SK-N-SH (cell line): ENCODE measurements at regions not wholly inside any gene's neighbourhood (a gene's known extent, or its start where the extent isn't known, plus 50 kb on each side); places are given as distances from the start of the nearest gene placed in this dataset.

Experiments
- EP300 ChIP-seq, 2 experiments: IDR thresholded peaks; 2 replicates each; pipeline versions ENCODE4 v1.4.0 to v1.6.1; 2012; ENCODE audit warnings: borderline replicate concordance in 1 of 2, low read depth in 1 of 2, low read length in 1 of 2
- EZH2phosphoT487 ChIP-seq: fragments of 200-600 bp; sonication (generic); IDR thresholded peaks from 2 replicates; pipeline ENCODE4 v1.6.1; 2017; ENCODE audit warnings: low read depth, mixed run types, mild to moderate bottlenecking, antibody characterized with exemption, moderate library complexity, borderline replicate concordance
- POLR2AphosphoS5 ChIP-seq: IDR thresholded peaks from 2 replicates; pipeline ENCODE4 v1.6.1; 2012; ENCODE audit warnings: low read depth, low read length
- TEAD4 ChIP-seq: IDR thresholded peaks from 2 replicates; pipeline ENCODE4 v1.4.0; 2012; ENCODE audit warnings: mild to moderate bottlenecking, borderline replicate concordance; ENCODE audit not compliant: insufficient read depth
- YY1 ChIP-seq: IDR thresholded peaks from 2 replicates; pipeline ENCODE4 v1.4.0; 2012; ENCODE audit warnings: low read depth, mild to moderate bottlenecking
- TF ChIP-seq, protein P1 (sequence below): IDR thresholded peaks from 2 replicates; pipeline ENCODE4 v1.4.0; 2012; ENCODE audit warnings: low read depth
- TF ChIP-seq, protein P2 (sequence below): fragments of 200-600 bp; sonication (generic); IDR thresholded peaks from 2 replicates; pipeline ENCODE4 v1.6.1; 2017; ENCODE audit warnings: antibody characterized with exemption, mild to moderate bottlenecking, moderate library complexity
- TF ChIP-seq, protein P3 (sequence below): IDR thresholded peaks from 2 replicates; pipeline ENCODE4 v1.6.1; 2012; ENCODE audit warnings: mild to moderate bottlenecking, low read depth, low read length, moderate library complexity

DNA sequence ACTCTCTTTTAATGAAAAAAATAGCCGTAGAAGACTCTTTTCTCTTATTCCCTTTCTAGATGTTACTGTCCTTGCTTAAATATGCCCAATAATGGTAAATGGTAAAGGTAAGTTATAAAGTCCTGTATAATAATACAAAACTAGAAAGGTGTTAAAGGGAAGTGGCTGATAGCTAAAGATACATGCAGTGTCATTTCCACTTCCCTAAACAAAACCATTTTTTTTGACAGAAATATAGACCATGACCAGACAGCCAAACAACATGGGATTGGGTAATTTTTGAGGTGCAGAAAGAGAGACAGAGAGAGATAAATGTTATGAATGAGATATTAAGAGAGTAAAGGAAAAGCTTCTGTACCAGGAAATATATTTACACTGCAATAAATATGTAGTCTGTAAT is 731.7 kb upstream of the REG3G start:
- TF ChIP-seq TEAD4 (no peak), POLR2AphosphoS5 (no peak), EP300 (IDR thresholded peaks at IDR 0.05; ENCODE audit: borderline replicate concordance in 1 of 2, low read depth in 1 of 2, low read length in 1 of 2) (no peak), EZH2phosphoT487 (no peak), YY1 (no peak)
- TF ChIP-seq, protein P1, sequence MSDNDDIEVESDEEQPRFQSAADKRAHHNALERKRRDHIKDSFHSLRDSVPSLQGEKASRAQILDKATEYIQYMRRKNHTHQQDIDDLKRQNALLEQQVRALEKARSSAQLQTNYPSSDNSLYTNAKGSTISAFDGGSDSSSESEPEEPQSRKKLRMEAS: no peak
- TF ChIP-seq, protein P2, sequence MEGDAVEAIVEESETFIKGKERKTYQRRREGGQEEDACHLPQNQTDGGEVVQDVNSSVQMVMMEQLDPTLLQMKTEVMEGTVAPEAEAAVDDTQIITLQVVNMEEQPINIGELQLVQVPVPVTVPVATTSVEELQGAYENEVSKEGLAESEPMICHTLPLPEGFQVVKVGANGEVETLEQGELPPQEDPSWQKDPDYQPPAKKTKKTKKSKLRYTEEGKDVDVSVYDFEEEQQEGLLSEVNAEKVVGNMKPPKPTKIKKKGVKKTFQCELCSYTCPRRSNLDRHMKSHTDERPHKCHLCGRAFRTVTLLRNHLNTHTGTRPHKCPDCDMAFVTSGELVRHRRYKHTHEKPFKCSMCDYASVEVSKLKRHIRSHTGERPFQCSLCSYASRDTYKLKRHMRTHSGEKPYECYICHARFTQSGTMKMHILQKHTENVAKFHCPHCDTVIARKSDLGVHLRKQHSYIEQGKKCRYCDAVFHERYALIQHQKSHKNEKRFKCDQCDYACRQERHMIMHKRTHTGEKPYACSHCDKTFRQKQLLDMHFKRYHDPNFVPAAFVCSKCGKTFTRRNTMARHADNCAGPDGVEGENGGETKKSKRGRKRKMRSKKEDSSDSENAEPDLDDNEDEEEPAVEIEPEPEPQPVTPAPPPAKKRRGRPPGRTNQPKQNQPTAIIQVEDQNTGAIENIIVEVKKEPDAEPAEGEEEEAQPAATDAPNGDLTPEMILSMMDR: no peak
- TF ChIP-seq, protein P3, sequence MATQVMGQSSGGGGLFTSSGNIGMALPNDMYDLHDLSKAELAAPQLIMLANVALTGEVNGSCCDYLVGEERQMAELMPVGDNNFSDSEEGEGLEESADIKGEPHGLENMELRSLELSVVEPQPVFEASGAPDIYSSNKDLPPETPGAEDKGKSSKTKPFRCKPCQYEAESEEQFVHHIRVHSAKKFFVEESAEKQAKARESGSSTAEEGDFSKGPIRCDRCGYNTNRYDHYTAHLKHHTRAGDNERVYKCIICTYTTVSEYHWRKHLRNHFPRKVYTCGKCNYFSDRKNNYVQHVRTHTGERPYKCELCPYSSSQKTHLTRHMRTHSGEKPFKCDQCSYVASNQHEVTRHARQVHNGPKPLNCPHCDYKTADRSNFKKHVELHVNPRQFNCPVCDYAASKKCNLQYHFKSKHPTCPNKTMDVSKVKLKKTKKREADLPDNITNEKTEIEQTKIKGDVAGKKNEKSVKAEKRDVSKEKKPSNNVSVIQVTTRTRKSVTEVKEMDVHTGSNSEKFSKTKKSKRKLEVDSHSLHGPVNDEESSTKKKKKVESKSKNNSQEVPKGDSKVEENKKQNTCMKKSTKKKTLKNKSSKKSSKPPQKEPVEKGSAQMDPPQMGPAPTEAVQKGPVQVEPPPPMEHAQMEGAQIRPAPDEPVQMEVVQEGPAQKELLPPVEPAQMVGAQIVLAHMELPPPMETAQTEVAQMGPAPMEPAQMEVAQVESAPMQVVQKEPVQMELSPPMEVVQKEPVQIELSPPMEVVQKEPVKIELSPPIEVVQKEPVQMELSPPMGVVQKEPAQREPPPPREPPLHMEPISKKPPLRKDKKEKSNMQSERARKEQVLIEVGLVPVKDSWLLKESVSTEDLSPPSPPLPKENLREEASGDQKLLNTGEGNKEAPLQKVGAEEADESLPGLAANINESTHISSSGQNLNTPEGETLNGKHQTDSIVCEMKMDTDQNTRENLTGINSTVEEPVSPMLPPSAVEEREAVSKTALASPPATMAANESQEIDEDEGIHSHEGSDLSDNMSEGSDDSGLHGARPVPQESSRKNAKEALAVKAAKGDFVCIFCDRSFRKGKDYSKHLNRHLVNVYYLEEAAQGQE: no peak
